ENCODE measurements at regions not wholly inside any gene's neighbourhood (a gene's known extent, or its start where the extent isn't known, plus 50 kb on each side); places are given as distances from the start of the nearest gene placed in this dataset.

DNA sequence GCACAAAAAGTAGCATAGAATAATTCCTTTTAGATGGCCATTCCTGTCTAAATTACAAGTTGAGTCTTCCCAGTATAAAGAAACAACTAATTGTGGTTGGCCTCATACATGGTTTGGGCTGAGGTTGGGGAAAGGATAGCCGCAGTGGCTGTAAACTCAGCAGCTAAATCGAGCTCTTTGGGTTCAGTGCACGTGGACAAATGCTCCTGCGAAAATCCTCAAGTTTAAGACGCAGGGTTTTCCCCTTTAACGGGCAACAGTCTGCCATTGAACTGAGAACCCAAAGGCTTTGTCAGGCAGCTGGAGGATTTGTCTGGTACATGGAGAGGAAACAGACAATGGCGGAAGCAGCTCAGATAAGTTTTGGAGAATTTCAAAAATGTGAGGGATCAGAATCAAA lies 331.9 kb downstream of the TGFB2 start:
- DNase-seq (ENCODE audit: low read depth in 3 of 3): no peak

DNA sequence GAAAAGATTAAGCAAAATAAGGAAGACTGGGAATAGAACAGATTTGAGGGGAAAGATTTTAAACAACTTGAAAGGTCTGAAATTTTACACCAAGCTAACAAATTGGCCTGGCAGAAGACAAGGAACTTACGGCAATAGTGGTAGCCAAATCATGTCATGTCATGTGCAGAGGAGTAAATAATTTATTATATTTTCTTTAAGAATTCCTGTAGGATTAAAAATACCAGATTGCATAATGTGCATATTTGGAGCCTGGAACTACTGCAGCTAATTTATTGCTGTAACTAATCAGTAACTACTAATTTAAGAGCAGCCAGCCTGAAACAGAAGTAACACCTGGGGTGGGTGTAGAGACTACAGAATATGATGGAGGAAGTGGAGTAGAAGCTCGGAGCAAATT lies 334.3 kb downstream of the TGFB2 start:
- no peak for DNase-seq (ENCODE audit: low read depth in 3 of 3)

DNA sequence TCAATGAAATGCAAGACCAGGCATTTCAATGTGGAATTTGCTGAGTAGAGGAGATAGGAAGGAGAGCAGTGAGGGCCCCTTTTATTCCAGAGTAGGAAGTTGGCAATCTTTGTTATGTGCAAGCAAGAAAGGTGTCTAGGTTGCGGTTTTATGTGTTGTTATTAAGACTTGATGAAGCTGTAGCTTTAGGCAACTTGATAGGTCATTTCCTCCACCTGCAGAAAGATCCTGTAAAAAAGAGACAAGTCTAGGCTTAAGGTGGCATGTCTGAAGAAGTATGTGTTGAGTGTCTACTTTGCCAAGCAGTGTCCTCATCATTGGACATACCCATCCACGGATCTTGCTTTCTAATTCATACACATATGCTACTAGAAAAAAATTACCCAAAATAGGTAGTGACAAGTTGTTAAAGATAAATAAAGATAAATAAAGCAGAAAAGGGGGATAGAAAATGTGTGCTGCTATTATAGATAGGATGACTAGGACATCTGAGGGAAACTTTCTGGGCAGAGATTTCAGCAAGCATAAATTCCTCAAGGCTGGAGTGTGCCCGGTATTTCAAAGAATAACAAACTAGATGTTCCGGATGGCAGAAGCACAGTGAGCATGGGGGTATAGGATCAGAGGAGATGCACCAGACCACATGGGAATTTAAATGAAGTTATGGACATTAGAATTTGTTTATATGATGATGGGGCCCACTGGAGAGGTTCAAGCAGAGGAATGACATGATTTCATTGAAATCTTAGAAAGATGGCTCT lies 335.0 kb downstream of the TGFB2 start:
- no peak for DNase-seq (ENCODE audit: low read depth in 3 of 3)

DNA sequence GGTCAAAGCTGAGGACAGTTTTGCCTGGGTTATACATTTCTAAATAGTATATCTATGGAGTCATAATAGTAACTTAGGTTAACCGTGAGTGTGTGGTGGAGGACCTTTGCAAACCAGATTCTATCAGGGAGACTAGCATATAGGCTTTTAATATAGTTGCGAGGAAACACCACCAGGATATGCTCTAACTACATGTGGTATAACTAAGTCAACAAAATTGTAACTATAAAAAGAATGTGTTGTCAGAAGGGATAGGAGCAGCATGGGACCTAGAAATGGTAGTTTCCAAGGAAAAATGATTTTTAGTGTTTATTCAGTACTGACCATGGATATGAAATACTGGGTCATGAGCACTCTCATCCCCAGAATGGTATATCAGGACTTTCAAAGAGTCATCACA lies 338.1 kb downstream of the TGFB2 start:
- DNase-seq (ENCODE audit: low read depth in 3 of 3): no peak

GRCh38 chr1:218686258-218686657 lies 341.1 kb downstream of the TGFB2 start:
- no peak for DNase-seq (ENCODE audit: low read depth in 3 of 3)

- no peak for DNase-seq (ENCODE audit: low read depth in 3 of 3)
These were observed 341.6 kb downstream of the TGFB2 start for GRCh38 chr1:218686761-218687160.

GRCh38 chr1:218692808-218693207 lies 347.7 kb downstream of the TGFB2 start:
- no peak for DNase-seq (ENCODE audit: low read depth in 3 of 3)

DNA sequence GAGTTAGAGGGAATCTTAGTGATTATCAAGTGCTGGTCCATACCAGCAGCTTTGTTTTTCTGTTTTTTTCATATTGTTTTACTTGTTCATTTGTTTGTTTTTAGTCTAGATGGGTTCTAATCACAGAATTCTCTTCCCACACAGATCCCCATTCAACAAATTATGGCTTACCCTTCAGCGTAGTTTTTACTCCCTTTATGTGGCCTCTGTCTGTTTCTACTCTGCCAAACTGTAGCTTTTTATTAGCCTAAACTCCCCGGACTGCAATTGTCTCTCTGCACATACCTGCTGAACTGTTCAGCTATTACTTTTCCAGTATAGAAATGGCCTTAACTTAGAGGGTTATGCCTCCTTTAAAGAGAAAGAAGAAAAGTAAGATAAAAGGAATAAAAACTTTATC lies 348.5 kb downstream of the TGFB2 start:
- no peak for DNase-seq (ENCODE audit: low read depth in 3 of 3)

- DNase-seq (ENCODE audit: low read depth in 3 of 3): no peak
These were observed 348.9 kb downstream of the TGFB2 start for GRCh38 chr1:218694085-218694484.

- no peak for DNase-seq (ENCODE audit: low read depth in 3 of 3)
These were observed 349.5 kb downstream of the TGFB2 start for GRCh38 chr1:218694636-218695035.

DNA sequence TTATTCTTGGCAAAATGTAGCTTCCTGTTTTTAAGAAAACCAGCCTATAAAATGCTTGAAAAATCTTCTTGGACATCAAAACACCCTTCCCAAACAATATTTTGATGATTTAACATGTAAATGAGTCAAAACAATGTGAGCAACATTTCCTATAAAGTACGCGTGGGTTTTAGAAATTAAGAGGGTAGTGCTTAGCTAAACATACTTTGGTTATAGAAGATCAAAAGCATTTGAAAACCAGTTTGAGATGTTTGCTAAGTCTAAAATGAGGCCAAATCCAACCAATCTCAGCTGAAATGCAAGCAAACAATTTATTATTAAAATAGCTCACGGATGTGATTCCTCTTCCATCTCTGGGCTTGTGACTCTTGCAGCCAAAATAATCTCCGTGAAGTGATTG lies 350.4 kb downstream of the TGFB2 start:
- no peak for DNase-seq (ENCODE audit: low read depth in 3 of 3)

DNA sequence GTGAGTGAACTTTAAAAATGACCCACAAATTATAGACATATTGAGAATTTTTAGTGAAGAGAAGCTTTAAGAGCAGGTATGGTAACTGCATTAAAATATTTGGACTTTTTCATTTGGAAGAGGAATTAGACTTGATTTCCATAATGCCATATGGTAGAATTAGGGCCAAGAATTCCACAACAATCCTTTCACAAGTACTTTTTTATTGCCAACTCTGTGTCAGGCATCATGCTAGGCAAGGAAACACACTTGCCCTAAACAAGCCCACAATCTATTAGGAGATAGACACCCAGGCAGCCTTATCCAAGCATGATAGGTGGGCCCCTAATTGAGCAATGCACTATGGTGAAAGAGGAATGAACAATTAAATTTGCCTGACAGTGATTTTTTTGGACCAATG lies 353.0 kb downstream of the TGFB2 start:
- no peak for DNase-seq (ENCODE audit: low read depth in 3 of 3)

DNA sequence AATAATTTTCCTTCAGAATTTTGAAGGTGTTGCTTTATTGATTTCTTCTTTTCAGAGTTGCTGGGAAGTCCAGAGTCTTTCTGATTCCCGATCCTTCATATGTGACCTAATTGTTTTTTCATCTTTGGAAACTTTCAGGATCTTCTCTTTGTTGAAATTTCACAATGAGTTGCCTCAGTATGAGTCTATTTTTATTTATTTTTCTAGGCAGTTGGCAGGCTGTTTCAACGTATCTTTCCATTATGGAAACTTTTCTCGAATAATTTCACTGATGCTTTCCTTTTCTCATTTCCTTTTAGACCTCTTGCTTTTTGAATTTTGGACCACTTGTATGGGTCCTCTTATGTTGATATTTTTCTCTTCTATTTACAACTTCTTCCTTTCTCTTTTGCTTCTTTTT lies 354.3 kb downstream of the TGFB2 start:
- DNase-seq (ENCODE audit: low read depth in 3 of 3): no peak

- DNase-seq (ENCODE audit: low read depth in 3 of 3): no peak
These were observed 354.7 kb downstream of the TGFB2 start for GRCh38 chr1:218699865-218700264.

DNA sequence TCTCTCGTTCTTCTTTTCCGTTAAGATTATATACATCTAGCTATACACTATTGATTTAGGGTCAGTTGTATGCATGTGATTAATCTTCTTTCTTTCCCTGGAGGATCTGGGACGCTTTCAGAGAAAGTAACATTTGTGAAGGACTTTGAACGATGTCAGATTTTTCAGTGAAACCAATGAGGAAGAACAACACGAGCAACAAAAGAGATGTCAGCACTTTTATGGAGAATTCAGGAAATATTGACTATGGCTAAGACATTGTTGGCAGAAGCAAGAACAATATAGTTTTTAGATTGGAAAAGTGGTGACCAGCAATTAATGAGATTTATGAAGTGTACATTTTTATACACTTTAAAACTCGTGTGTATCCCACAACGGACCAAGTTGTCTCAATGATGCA lies 355.5 kb downstream of the TGFB2 start:
- no peak for DNase-seq (ENCODE audit: low read depth in 3 of 3)

GRCh38 chr1:218701131-218701530 lies 356.0 kb downstream of the TGFB2 start:
- no peak for DNase-seq (ENCODE audit: low read depth in 3 of 3)

GRCh38 chr1:218702775-218703174 lies 357.6 kb downstream of the TGFB2 start:
- DNase-seq (ENCODE audit: low read depth in 3 of 3): no peak

DNA sequence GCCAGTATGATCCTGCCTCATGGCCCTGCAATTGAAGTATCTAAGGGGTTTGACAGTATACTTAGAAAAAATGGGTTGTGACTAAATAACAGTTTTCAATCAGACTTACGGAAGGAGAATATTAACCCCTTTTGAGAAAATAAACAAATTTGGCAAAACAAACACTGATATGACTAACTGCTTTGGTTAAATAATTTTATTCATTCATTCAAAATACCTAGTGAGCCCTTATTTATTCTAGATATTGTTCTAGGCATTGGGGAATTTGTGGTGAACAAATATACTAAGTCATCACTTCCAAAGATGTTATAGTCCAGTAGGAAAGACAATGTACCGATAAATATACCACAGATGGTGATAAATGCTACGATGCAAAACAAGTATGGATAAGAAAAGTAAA lies 358.7 kb downstream of the TGFB2 start:
- no peak for DNase-seq (ENCODE audit: low read depth in 3 of 3)

DNA sequence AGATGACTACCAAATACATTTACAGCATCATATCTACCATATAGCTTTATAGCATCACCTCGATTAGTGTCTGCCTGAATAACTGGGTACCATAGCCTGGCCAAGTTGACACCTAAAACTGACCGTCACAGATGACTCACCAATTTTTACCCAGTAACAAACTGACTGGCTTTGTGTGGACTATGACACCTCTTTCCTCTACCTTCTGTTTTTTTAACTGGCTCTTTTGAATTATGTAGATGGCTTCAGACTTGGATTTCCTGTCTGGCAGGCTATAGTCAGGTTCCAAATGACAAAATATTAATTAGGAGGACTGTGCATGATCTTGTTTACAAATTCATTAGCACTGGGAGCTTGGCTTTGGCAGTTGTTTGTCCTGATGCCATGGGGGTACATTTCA lies 360.3 kb downstream of the TGFB2 start:
- DNase-seq (ENCODE audit: low read depth in 3 of 3): no peak

GRCh38 chr1:218705911-218706893 lies 361.1 kb downstream of the TGFB2 start:
- no peak for DNase-seq (ENCODE audit: low read depth in 3 of 3)

DNA sequence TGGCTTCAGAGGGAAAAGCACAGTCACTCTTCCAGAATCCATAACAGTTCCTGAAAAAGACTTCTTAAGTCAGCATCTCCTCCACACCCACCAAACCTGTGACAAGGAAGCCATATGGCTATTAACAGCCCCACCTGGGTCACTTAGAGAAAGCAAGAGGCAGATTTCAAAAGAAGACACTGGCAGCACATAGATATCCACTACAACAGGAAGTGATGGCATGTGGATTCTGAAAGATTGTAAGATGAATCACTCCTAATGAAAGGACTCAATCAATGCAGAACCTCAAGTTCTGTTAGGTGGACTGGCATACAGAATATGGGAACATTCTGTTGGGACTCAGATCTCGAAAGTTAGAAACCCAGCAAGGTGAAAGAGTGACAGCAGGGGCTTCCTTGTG lies 365.9 kb downstream of the TGFB2 start:
- DNase-seq (ENCODE audit: low read depth in 3 of 3): no peak

DNA sequence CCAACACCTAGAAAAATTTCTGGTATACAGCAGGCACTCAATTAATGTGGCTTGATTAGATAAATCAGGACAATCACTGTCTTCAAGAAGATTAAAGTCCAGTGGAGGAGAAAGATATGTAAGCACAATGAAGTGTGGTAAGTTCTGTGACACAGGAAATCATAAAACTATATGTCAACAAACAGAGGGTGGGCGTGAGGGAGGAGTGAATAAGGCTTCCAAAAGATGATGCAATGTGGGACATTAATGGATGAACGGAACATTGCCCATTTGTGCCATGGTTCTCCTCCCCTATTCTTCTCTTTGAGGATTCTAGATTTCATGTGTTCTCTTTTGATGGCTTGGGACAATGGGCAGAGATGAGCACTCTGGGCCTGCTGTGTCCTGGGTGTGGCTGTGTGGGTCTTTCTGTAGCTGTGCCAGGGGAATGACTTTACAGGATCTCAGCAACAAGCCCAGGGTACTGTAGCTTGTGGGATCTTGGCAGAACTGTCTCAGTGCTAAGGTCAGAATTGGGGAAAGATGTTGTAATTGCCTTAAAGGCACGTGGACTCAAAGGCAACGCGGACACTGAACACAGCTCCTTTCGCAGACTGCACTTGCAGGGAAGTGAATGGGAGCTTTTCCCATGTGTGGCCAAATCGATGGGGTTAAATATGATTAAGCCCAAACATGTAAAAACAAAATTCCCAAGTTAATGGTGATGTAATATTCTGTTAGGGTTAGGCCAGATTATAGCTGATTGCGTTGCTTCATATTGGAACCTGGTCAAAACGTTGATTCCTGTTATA lies 366.9 kb downstream of the TGFB2 start:
- no peak for DNase-seq (ENCODE audit: low read depth in 3 of 3)

All from stimulated activated CD4-positive, alpha-beta T cell treated with anti-CD3 and anti-CD28 coated beads, TNF-alpha, amount 100 ng/mL, for 4 hours (primary cell).